ENCODE measurements at regions not wholly inside any gene's neighbourhood (a gene's known extent, or its start where the extent isn't known, plus 50 kb on each side); places are given as distances from the start of the nearest gene placed in this dataset.

DNA sequence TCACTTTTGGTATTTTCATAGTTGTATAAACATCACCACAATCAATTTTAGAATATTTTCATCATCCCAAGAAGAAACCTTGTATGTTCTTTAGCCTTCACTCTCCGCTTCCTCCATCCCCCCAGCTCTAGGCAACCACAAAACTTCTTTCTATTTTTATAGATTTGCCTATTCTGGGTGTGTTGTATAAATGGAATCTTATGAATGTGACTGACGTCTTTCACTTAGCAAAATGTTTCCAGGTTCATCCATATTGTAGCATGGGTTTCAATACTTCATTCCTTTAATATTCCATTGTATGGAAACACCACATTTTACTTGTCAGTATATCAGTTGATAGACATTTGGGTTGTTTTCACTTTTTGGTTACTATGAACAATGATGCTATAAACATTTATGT is 335.8 kb upstream of the GOLIM4 start:
- no peak for TF ChIP-seq CTCF (IDR thresholded peaks at IDR 0.05)
- no peak for TF ChIP-seq POLR2A (IDR thresholded peaks at IDR 0.05)

All from thyroid gland (tissue), 4 donors.